Fibroblast of upper back skin (primary cell): ENCODE measurements at regions not wholly inside any gene's neighbourhood (a gene's known extent, or its start where the extent isn't known, plus 50 kb on each side); places are given as distances from the start of the nearest gene placed in this dataset.
"Not testable (repeated sequence)": the region's sequence is repeated elsewhere in the genome, so short reads cannot be mapped to it uniquely, and the experiment has no call there.

Source experiments
- DNase-seq: peaks from one replicate; pipeline ENCODE4 v3.0.0-alpha.2; 2013

DNA sequence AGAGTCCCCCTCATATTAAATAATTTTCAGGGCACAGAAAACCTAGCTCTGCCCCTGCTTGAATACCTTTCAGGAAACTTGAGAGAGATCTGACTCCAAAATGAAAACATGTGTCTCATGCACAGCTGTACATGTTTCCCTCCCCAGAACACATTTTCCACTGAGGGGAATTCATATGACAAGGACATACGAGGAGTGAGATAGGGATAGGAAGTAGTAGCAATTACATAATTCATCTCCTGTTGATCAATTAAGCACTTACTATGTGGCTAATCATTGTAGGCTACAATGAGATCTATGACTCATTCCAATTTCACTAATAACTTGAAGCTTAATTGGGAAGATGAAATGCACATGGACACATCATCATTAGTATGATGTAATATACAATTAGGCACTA lies 302.1 kb downstream of the PCDH11X start:
- DNase-seq = not testable (repeated sequence)

- DNase-seq = not testable (repeated sequence)
Observed at GRCh38 chrX:92090756-92091155, 311.6 kb downstream of the PCDH11X start.

DNA sequence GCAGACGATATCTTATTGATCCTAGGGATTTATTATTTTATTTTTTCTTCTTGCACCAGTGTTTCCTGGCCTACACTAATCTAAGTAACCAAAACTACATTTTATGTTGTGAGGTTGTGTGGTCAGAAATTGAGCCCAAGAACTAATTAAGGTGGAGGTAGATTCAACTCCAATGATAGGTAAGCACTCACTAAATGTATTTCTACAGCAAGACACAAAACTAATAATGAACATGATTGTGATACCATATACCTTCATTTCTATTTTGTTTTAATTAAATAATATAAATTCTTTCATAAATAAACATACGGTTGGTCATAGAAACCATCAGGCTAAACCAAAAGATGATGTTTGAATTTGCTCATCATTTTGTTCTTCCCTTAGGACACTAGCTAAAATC lies 319.0 kb downstream of the PCDH11X start:
- DNase-seq = not testable (repeated sequence)

DNA sequence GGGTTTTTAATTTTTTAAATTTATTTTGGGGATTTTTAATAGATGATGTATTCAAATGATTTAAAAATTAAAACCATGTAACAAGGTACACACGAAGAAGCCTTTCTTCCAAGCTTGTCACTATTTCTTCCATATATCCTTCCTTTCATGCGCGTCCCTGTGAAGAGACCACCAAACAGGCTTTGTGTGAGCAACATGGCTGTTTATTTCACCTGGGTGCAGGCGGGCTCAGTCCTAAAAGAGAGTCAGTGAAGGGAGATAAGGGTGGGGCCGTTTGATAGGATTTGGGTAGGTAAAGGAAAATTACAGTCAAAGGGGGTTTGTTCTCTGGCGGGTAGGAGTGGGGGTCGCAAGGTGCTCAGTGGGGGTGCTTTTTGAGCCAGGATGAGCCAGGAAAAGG lies 320.9 kb downstream of the PCDH11X start:
- not testable (repeated sequence) for DNase-seq

- DNase-seq = not testable (repeated sequence)
Observed at GRCh38 chrX:92105693-92106092, 326.5 kb downstream of the PCDH11X start.

GRCh38 chrX:92106671-92107070 lies 327.5 kb downstream of the PCDH11X start:
- not testable (repeated sequence) for DNase-seq

GRCh38 chrX:92110410-92110911 lies 331.3 kb downstream of the PCDH11X start:
- not testable (repeated sequence) for DNase-seq

DNA sequence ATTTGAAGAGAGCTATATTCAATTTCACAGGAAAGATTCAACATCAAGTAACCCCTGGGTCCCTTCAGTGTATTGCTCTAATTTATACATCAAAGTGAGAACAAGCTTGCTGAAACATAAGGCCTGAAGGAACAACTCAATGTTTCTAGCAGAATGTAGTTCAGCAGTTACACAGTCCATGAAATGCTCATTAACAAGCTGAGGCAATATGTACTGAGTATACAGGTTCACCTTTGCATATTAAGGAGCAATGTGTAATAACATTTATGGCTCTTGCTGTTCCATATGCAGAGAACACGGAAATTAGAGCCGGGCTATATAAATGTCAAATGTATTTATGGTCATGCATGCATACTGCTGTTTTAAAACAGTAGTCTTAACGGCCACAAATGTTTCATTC lies 338.5 kb downstream of the PCDH11X start:
- not testable (repeated sequence) for DNase-seq

GRCh38 chrX:92163035-92163434 lies 383.9 kb downstream of the PCDH11X start:
- not testable (repeated sequence) for DNase-seq

DNA sequence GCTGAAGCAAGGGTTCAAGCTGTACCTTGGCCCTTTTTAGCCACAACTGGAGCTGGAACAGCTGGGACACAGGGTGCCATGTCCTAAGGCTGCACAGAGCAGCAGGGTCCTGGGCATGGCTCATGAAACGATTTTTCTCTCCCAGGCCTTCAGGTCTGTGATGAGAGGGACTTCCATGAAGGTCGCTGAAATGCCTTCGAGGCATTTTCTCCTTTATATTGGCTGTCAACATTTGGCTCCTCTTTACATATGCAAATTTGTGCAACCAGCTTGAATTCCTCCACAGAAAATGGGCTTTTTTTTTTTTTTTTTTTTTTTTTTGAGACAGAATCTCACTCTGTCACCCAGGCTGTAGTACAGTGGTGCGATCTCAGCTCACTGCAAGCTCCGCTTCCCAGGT lies 430.8 kb downstream of the PCDH11X start:
- no peak for DNase-seq

GRCh38 chrX:92213786-92214185 lies 434.6 kb downstream of the PCDH11X start:
- no peak for DNase-seq

DNA sequence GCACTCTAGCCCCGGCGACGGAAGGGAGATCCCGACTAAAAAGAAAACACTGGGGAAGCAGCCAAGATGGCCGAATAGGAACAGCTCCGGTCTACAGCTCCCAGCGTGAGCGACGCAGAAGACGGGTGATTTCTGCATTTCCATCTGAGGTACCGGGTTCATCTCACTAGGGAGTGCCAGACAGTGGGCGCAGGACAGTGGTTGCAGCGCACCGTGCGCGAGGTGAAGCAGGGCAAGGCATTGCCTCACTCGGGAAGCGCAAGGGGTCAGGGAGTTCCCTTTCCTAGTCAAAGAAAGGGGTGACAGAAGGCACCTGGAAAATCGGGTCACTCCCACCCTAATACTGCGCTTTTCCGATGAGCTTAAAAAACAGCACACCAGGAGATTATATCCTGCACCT lies 435.8 kb downstream of the PCDH11X start:
- DNase-seq = not testable (repeated sequence)

GRCh38 chrX:92224406-92224805 lies 445.2 kb downstream of the PCDH11X start:
- no peak for DNase-seq

DNA sequence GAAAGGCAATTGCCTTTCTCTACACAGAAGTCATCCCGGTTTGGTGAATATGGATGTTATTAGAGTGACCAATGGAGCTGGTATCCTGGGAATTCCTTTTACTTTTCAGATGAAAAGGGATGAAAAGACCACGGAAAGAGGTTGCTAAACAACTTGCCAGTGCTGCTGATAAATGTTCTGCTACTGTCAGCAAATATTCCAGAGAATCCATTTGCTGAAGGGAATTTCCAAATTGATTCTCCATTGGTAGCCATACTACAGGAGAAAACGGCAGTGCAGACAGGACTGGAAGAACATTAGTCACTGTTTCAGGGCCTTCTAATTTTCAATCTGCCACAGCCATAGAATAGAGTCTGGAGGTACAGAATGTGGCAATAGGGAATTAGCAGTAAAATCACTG lies 451.5 kb downstream of the PCDH11X start:
- peak; percentile 0 for DNase-seq

DNA sequence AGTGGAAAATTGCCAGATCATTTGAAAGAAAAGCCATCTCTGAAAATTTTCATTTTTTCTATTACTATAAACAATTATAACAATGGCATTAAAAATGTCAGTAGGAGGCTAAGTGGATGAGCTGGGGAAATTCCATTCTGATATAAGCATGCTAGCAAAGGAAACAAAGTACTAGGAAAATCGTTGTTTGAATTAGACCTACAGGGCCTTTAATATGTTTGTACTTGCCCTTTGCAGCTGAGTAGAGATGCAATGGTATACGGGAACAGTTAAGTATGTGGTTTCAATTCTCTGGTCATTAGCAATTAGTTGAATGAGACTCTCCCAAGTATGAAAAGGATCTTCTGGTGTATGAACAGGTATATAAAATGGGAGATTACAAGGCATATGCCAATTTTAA lies 452.2 kb downstream of the PCDH11X start:
- no peak for DNase-seq

DNA sequence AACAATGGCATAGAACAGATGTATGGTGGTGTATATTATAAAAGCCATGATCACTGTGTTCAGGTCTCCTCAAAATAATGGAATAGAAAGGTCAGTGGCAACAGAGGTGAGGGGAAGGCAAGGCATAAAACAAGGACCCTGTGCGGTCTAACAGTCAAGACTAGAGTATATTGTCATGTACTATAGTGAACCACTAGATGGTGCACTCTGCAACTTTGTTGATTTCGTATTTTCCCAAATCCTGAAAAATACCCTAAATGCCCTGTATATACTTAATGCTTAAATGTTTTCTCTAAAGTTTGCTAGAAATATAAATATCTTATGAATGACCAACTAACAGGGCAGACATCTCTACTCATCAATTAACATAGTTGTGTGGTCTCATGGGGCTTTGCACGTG lies 453.0 kb downstream of the PCDH11X start:
- DNase-seq = peak; percentile 0

DNA sequence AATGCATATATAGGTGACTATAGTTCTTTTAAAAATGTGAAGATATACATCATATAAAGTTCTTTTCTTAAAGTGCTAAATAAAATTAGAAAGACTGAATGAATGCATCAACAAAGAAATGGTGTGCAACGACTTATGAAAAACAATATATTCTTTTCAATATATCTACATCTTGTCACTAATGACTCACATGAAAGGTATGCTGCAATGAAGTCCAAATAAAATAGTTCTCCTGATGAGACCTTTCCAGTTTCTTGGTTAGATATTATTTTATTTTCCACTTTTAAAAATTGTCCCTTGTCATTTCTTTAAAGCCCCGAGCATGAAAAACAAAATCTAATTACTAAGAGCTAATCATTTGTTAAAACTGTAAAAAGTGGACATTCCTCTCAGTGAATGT lies 462.1 kb downstream of the PCDH11X start:
- peak; percentile 0 for DNase-seq

DNA sequence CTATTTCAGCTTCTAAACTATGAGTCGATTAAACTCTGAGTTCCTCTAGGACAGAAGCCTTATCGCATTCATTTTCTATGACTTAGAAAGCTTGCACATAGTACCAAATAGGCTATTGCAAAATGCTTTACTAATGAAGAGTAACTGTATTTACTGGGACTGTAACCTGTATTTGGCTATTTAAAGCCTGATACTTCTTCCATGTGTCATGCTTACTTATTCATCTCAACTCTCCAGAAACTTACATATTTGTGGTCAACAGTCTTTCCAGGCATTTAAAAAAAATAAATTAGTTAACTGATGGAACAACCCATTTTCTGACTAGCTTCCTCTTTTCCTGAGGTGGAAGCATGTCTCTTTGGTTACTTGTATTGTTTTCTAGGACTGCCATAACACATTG lies 467.9 kb downstream of the PCDH11X start:
- peak; percentile 56 for DNase-seq

DNA sequence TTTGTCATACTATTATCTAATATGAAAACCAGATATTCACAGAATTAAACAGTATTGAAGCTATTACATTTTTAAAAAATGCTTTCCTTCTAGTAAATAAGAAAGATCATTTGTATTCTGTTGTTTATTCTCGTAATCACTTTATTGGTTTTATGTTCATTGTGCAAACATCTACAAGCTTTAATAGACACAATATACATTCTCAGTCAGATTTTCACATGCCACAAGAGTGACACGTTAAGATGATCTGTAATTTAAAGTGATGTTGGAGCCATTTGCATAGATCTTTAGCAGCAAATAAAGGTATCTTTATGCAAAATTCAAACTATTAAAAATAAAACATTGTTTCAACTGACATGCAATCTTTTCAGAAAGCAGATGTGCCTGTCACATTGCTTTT lies 469.9 kb downstream of the PCDH11X start:
- DNase-seq = no peak

- DNase-seq = no peak
Observed at GRCh38 chrX:92260102-92260501, 480.9 kb downstream of the PCDH11X start.

DNA sequence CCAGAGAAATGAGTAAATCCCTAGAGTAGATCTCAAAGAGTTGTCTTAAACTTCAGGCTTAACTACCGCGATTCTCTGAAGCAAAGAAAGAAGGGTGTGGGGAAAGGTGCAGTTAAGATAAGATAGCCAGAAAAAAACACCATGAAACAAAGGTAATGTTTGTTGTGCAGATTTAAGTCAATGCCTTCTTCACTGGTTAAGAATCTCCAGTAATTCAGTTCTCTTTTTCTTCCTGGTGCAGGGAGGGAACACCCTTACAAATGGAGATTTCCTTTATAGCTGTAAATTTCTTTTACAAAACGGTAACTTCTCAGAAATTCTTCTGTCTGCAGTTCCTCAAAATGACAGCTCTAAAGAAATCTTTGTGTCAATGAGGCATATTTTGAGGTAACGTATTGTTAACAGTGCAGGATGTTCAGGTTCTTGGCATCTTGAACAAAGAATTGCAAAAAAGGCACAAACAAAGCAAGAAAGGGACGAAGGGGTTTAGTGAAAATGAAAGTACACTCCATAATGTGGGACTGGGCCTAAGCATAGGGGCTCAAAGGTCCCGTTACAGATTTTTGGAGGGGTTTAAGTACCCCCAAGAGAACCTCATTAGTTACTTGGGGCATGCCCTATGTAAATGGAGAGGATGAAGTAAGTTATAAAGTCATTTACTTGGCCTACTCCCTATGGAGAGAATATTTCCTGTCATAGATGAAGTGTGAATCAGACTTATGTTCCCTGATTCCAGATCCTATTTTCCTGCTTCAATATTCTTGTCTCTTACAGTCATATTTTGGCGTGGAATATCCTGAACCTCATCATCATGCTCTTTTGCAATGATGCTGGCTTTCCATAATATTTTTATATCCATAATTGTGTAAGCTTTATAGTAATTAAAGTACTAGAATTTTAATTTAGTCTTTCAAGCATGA lies 492.0 kb downstream of the PCDH11X start:
- no peak for DNase-seq

- not testable (repeated sequence) for DNase-seq
Observed at GRCh38 chrX:92278556-92278955, 499.4 kb downstream of the PCDH11X start.

DNA sequence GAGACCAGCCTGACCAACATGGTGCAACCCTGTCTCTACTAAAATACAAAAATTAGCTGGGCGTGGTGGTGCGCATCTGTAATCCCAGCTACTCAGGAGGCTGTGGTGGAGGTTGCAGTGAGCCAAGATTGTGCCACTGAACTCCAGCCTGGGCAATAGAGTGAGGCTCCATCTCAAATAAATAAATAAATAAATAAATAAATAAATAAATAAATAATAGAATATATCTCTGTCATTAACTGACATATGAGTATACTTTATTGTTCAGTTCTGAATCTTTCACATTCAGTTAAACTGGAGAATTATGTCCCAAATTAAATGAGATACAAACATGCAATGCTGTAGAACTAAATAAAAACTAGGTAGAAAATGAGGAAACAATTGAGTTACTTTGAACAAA lies 501.2 kb downstream of the PCDH11X start:
- not testable (repeated sequence) for DNase-seq

- no peak for DNase-seq
Observed at GRCh38 chrX:92283308-92283707, 504.1 kb downstream of the PCDH11X start.
